ENCODE measurements at regions not wholly inside any gene's neighbourhood (a gene's known extent, or its start where the extent isn't known, plus 50 kb on each side); places are given as distances from the start of the nearest gene placed in this dataset.

DNA sequence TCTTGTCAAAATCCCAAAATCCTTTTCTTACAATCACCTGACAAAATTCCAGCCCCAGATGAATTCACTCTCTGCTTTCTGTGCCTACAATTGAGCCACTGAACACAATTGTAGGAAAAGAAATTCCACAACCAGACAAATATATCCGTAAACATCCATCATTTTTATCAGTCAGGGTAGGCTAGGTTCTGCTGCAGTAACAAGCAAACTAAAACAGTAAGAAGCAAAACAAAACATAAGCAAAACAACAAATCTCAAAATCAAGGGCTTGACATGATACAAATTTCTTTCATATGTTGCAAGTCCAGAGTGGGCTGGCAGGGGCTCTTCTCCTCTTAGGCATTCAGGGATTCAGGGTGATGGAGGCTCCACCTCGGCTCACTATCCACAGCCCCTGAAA lies 114.2 kb upstream of the MAN2A1 start:
- TF ChIP-seq, protein P1, sequence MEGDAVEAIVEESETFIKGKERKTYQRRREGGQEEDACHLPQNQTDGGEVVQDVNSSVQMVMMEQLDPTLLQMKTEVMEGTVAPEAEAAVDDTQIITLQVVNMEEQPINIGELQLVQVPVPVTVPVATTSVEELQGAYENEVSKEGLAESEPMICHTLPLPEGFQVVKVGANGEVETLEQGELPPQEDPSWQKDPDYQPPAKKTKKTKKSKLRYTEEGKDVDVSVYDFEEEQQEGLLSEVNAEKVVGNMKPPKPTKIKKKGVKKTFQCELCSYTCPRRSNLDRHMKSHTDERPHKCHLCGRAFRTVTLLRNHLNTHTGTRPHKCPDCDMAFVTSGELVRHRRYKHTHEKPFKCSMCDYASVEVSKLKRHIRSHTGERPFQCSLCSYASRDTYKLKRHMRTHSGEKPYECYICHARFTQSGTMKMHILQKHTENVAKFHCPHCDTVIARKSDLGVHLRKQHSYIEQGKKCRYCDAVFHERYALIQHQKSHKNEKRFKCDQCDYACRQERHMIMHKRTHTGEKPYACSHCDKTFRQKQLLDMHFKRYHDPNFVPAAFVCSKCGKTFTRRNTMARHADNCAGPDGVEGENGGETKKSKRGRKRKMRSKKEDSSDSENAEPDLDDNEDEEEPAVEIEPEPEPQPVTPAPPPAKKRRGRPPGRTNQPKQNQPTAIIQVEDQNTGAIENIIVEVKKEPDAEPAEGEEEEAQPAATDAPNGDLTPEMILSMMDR (conservative IDR thresholded peaks at IDR 0.05; ENCODE audit: low read depth, low read length): no peak
- no peak for TF ChIP-seq EZH2 (IDR thresholded peaks at IDR 0.05; ENCODE audit: borderline replicate concordance, low read depth, low read length, poor library complexity, severe bottlenecking)
